ENCODE measurements at regions not wholly inside any gene's neighbourhood (a gene's known extent, or its start where the extent isn't known, plus 50 kb on each side); places are given as distances from the start of the nearest gene placed in this dataset.

DNA sequence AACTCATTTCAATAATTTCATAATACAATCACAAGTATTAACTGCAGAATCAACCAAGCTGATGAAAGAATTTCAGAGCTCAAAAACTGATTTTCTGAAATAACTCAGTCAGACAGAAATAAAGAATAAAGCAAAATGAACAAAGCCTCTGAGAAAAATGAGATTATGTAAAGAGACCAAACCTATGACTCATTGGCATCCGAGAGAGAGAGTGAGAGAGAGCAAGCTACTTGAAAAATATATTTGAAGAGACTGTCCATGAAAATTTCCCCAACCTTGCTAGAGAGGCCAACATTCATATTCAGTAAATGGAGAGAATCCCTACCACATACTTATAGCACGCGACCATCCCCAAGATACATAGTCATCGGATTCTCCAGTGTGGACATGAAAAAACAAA, 1376.4 kb downstream of the CDH11 start:
- DNase-seq = no peak

DNA sequence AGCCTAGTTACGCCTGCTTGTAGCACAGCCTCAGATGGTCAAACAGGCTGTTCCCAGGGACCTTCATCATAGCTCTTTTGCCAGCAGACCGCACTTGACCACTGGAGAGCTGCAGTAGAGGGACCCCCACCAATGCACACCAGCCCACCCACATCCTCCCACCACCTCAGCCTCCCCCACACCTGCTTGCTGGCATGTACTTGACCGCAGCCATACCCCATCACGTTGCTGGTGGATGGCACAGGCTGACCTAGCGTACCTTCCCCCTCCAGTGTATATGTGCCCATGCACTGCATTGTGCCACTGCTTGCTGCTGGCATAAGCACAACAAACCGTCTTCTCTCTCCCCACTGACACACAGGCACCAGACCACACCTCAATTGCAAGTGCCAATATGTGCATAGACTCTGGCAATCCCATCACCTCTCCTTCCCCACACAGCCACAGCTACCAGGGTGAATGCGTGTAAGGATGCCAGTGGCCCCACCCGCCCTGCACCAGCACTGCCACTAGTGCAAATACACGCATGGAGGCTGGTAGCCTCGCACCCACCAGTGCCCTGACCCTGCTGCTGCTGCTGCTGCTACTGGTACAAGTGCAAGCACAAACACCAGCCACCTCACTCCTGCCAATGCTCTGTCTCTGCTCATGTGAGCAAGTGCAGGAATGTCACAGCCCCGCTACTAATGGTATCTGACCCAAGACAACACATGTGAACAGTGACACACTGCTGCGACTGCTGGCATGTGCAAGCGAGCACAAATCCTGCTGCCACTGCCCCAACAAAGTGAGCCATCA, 1377.6 kb downstream of the CDH11 start:
- no peak for DNase-seq

DNA sequence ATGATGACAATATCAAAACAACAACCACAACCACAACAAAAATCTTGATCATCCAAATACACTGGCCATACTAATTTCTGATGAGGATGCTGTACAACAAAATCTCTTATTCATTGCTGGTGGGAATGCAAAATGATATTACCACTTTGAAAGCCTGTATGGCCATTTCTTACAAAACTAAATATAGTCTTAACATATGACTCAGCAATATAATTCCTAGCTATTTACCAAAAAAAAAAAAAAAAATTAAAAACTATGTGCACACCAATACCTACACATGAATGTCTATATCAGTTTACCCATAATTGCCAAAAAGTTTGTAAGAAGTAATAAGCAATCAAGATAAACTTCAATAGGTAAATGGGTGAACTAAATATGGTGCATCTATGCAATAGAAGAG, 1379.7 kb downstream of the CDH11 start:
- DNase-seq = no peak

DNA sequence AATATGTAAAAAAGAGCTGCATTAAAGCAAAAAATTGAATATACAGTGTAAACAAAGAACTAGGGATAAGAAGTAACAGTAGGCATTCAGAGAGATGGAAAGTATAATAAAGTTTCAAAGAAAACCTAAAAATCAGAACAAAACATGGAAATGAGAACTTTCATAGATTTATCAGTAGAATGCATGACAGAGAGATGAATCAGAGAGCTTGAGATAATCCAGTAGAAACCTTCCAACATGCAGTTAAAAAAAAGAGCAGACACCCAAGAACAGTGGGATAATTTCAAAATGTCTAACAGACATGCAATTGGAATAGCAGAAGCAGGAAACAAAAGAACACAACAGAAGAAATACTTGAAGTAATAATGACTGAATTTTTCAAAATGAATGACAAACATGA, 1384.2 kb downstream of the CDH11 start:
- no peak for DNase-seq

DNA sequence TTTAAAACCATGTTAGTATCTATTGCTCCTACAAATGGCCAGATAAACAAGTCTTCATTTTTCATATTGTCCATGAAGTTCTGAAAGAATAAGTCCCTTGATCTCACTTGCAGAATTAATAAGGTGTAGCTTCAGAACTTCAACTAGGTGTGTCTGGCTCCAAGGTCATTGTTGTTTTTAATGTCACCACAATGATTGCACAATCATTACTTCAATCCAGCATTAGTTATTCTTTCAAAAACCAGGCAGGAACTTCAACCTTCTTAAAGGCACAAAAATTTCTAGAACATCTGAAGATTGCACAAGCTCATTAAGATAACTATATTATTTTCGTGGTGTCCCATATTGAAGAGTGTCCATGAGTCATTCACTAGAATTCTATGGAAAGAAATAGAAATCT, 1386.4 kb downstream of the CDH11 start:
- DNase-seq = no peak

DNA sequence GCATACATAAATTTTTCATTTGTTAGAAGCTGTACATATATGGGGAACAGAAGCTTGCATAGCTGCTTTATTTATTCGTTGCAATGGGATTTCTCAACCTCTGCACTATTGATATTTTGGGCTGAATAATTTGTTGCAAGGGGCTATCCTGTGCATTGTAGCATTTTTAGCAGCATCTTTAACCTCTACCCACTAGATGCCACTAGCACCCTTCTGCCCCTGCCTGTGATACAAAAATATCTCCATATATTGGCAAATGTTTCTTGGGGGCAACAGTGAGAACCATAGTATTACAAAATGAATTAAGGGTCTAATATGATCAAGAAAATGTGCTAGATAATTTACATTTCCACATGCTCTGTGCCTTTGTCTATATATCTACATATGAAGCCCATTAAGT, 1401.0 kb downstream of the CDH11 start:
- DNase-seq = no peak

DNA sequence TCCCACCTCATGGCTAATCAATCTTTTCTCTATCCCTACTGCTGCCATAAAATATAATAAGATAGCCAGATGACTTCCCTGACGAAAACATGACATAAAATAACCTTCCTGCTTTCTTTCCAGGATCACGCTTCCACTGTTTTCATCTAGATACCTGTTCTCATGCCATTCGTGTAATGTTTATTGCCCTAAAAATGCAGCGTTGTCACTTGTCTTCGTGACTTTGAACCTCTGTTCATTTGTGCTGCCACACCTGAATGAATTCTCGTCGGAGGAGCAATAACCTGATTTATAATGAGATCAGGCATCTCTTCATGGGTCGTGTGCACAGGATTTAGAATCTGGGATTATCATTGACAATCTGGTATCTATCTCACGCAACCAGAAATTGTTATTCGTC, 1401.9 kb downstream of the CDH11 start:
- DNase-seq = no peak

DNA sequence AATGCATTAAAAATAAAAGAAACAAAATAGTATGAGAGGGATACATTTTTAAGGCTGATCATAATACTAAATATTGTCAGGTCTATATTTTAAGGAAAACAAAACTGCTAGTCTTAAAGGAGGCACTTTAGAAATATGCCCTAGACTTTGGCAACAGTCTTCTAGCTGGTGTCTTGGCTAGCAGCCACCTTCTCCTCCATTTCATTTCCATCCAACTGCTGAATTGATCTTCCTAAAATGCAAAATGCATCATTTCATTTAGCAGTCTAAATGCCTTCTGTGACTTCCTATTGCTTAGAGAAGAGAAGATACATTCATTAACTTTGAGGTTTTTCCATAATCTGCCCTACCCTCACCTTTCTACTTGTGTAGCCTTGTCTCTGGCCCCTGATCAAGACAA, 1404.1 kb downstream of the CDH11 start:
- DNase-seq = no peak

DNA sequence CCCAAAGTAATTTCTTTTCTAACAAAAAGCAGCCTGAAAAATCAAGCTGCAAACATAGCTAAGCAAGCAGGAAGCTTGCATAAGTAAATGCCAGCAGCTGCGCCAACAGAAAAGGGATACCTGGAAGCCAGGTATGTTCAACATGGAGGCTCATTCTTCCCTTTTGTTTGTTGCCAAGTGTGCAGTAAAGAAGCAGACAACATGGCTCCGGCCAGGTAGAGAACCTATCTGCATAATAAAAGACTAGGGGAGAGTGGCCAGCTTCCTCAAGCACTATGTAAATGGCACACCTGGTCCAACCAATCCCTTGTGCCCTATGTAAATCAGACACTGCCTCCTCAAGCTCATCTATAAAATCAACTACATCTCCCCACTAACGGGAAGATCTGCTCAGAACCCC, 1407.0 kb downstream of the CDH11 start:
- DNase-seq = no peak

DNA sequence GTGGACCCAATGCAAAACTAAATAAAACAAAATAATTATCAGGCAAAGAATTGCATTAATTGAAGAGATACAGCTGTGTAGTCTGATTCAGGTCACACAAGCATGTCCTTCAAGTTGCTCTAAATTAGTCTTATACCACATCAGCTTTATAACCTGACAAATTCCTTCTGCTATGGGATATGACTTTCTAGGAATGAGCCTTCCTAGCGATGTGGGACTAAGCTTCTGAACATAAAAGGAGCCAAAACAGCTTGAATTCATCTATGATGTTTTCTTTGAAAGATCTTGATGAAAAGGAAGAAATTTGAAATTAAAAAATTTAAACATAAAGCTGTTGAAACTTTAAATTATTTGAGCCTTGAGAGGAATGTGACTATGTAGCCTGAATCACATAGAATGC, 1409.1 kb downstream of the CDH11 start:
- no peak for DNase-seq

DNA sequence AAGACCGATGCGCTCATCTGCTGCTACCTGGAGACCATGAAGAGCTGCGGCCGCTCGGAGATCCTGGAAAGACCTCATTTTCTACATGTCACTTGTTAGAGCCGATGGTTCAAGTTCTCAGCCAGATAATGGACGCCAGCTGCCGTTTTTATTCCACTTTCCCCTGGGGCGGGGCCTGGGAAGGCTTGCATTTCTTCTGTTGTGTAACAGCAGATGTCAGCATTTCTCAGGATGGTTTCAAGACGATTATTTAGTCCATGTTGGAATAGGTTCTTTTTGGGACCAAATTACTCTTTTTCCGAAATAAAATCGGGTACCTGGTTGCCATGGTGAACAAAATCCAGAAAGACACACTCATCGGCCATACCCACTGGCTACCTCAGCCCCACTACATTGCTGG, 1418.3 kb downstream of the CDH11 start:
- DNase-seq = peak; percentile 18

DNA sequence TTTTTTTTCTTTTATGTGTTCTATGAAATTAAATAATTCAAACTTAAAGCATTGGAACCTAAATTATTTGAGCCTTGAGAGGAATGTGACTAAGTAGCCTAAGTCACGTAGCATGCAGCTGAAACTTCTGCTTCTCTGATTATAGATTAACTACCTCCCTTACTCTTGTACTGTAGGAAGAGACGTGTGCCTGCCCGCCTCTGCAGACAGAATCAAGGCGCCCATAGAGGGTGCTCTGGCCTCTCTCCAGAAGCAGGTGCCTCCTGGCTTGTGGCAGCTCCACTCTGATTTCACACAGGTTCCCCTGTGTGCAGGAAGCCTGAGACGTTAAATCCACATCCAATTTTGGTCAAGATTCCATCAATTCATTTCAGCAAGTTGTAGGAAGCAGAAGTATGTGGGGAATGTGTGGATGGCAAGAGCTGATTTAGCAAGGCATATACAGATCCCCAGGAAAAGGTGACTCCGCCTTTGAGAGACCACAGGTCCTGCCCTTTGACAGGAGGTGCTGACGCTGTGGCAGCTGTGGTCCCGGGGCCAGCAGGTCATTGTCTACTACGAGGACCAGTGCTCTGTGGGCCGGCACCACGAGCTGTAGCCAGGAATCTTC, 1418.8 kb downstream of the CDH11 start:
- peak; percentile 53 for DNase-seq

DNA sequence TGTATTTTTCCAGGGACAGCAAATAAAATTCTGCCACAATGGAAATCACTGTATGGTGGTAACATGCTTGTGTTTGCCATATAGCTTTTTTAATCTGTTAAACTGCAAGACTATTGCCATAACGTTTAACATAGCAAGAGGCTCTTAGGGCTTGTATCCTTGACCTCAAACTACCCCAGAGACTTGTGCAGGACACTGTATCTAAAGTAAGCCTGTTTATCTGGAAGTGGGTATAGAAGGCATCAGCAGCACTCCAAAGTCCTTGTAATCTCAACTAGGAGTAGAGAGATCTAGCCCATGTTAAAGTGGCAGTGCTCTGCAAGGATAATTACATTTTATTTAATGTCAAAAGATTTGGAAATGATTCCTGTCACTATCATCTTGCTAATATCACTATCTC, 1424.1 kb downstream of the CDH11 start:
- DNase-seq = no peak

DNA sequence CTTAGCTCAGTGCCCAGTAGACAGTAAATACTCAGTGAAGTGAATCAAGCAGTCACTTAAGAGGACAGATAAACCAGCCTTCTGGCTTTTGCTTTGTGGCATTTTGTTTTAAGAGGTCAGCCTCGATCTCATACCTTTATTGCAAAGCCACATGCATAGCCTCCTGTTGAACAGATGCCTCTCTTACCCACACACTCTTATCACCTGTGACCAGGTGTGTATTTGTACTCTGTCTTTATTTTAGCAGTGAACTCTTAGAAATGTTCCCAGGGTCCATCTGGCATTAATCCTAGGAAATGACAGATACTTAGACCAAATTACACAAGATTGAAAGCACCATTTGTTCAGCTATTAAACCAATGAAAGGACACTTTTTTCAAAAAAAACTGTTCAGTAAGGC, 1426.5 kb downstream of the CDH11 start:
- DNase-seq = no peak

DNA sequence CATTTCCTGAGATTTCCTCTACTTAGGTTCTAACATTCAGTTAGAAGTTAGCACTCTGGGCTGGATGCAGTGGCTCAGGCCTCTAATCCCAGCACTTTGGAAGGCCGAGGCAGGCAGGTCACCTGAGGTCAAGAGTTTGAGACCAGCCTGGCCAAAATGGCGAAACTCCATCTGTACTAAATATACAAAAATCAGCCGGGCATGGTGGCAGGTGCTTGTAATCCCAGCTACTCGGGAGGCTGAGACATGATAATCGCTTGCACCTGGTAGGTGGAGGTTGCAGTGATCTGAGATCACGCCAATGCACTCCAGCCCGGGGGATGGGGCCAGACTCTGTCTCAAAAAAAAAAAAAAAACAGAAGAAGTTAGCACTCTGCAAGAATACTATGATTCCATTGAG, 1430.9 kb downstream of the CDH11 start:
- DNase-seq = peak; percentile 18

DNA sequence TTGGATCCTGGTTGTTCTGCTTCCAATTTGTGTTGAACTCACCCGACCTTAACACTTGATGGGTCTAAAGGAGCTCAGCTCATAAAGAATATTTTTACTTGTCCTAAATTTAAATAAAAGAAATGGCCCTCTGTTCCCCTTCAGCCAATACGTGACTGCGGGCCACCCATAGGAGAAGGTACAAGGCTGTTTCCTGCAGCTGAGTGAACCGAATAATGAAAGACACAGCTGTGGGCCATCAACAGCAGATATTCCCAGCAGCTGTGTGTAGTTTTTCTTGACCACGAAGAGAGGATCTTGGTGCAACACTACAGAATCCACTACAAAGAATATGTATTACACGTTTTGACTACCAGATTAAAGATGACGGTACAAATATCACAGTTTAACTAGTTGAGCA, 1431.6 kb downstream of the CDH11 start:
- no peak for DNase-seq

DNA sequence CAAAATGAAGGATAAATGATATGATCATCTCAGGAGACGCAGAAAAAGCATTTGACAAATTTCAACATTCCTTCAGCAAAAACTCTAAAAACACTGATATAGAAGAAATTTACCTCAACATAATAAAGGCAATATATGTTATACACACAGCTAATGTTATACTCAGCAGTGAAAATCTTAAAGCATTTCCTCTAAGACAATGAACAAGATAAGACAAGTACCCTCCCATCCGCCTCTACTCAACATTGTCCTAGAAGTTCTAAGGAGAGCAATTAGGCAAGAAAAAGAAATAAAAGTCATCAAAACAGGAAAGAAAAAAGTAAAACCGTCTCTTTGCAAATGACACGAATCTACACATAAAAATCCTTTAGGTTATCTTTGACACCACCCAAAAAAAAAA, 1432.8 kb downstream of the CDH11 start:
- no peak for DNase-seq

DNA sequence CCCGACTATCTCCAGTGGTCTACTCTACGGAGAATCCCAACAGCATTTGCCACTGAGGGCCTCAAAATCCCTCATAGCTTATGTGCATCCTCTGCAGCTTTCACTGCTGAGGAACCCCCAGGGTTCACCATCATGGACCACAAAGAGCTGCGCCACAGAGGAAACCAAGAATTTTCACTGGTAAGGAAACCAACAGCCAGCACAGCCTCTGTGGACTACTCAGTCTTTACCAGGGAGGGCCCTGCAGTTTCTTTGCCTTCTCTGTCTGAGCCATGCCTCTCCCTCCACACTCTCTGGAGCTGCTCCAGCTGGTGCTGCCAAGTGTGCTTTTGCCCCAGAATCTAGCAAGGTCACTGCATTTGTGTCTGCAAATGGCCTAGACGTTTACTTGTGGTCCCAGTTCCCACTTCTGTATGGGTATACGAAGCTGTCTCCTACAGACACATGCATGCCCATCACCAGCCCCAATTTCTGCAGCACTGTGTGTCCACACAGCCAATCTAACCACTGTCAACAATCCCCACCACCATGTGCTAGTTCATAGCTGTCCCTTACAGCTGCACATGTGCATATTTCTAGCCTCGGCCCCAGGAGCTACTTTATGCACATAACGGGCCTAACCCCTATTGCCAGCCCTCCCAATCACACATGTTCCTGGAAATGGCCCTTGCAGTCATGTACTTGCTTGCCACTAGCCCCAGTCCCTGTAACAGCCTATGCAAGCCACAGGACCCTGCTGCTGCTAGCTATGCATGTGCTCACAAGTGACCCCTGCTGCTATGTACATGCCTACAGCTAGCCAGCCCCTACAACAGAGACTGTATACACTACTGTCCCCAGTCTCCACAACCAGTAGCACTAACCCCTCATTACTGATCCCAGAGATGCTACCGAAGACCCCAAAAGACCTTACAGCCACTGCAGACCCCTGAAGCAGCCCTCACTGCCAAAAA, 1437.4 kb downstream of the CDH11 start:
- DNase-seq = no peak

DNA sequence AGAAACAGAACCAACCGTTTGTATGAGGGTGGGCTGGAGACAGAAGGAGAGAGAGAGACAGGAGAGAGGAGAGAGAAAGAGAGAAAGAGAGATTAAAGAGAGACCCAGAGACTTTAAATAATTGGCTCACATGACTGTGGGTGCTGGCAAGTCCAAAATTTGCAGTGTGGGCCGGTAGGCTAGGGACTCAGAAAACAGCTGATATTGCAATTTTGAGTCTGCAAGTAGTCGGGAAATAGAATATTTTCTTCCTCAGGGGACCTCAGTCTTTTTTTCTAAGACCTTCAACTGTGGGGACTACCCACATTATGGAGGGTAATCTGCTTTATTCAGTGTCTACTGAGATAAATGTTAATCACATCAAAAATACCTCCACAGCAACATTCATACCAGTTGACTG, 1439.0 kb downstream of the CDH11 start:
- no peak for DNase-seq

DNA sequence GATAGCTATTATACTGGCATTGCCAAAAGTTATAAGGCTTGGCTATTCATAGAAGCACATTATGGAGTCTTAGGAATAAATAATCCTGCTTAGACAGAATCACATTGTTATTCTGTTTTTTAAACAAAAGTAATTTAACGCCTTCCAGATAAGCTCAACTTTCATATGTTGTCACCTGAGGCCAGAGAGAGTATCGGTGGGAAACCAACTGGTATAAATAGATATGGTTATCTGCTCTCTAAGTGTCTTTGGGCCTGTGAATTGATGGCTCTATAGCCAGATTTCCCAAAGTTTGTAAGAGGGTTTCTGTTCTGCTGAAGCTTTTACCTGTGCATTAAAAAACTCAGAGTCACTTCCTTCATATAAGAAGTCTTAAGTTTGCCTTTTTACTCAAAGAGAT, 1449.4 kb downstream of the CDH11 start:
- DNase-seq = no peak

DNA sequence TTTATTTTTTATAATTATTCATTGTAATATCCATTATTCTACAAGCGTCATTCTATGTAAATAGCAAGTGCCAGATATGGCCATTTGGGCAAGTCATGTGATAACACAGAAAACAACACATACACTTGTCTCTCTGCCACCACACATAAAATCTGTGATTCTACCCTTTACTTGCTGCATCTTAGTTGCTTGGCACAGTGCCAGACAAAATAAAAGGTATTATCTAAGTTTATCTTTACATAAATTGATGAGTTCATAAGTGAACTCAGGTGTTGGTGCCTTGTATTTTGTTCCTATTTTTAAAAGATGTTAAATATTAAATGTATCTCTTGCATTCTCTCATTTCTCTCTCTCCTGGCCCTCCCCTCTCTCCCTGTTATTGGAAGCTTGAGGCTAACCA, 1458.7 kb downstream of the CDH11 start:
- no peak for DNase-seq

DNA sequence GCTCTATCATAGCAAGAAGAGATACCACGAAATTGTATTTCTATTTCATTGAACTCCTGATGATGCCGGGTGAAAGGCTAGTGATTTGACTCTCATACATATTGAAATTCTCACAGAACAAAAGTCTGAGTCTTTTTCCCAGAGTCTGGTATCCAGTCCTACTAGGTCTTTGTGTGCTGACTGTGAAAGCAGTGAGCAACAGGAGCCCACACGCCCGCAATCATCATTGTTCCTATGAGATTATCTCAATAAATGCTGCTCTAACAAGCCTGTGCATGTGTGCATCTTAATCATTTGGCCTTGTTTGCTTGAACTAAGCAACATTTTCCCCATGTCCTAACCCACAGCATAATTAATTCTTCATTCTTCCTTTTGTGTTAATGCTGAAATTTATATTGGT, 1466.0 kb downstream of the CDH11 start:
- DNase-seq = no peak

DNA sequence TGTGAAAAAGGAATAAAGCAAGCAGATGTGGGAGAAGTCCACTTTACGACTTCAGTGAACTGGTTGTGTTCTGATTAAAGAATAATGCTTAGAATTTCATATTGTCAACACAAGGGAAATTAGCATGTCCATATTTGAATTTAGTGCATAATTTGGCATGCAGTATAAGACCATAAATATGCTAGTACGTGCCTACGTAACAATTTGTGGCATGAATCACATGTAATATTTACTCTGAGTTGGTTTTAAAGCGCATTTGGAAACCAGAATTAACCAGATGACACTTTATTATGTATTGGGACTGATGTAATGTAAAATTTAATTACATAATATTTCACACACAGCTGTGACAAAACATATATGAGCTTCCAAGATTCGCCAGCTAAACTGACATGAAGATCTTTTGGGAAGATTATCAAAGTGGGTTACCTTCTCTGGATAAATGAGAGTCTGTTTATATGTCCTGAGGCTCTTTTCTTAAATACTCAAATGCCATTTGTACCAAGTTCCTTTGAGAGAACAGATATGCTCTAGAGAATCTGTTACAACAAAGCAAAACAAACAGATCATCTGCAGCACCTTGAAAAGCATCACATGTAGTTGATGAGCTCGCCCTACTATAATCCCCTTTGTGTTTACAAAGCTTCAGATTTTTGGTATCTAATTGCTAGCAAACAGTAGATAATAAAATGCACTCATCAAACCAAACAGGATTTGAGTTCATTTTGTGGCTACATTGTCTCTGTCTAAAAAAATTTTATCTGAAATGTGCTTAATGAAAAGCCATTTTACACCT, 1468.6 kb downstream of the CDH11 start:
- DNase-seq = no peak

Data from RPMI8226 (cell line).